ENCODE measurements at regions not wholly inside any gene's neighbourhood (a gene's known extent, or its start where the extent isn't known, plus 50 kb on each side); places are given as distances from the start of the nearest gene placed in this dataset.
A peak's percentile ranks its signal among the peaks of the same experiment; 100 is the strongest.

DNA sequence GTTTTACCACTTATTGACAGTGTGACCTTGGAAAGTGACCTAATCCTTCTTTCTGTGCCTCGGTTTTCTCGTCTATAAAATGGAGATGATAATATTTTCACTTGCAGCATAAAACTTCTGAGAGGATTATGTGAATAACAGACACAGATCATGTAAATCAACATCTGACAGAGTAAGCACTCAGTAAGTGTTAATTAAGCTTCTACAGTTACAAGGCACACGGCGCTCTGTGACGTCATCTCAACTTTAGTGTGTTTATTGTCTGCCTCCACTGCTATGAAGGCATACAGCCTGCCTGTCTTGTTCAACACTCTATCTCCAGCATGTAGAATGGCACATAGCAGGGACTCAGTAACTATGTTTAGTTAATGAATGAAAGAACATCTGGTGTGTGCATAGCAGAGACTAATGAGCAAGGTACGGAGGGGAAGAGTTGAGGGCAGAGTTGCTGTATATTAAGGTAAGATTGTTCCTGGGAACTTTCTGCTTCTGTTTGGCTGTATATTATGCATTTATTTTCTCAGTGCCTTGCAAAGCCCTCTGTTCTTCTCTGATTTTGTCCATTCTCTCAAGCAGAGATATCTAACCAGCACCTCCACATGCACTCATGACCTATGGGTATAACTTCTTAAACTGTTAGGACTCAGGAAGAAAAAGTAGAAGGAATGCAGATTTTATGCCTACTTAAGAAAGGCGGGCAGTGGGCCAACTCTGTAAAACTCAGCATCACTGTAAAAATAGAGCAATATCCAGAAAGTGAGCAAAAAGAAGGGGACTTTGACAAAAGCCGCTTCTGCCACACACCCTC is 66.4 kb upstream of the STMND1 start:
- no peaks in the 10 kb centered on the region for H3K9me2 ChIP-seq
- no peak for DNase-seq
- ChIA-PET CTCF (no interaction called here), POLR2A (no interaction called here)
- no peak overlapping the region for H3K27ac ChIP-seq (ENCODE audit: low read depth in 2 of 2, low read length in 1 of 2)
- peaks cover 0 to 11% of the 10 kb centered on the region in 2 experiments; a peak in 2 of 4 replicates for H3K4me1 ChIP-seq (ENCODE audit: control insufficient read depth in 1 of 2, insufficient read depth in 2 of 2, low read depth in 1 of 2, low read length in 1 of 2)
- H4K20me1 ChIP-seq (ENCODE audit: insufficient read depth) = no peaks in the 10 kb centered on the region
- TF ChIP-seq TCF12 (IDR thresholded peaks at IDR 0.05) (no peak), RXRA (IDR thresholded peaks at IDR 0.05; ENCODE audit: borderline replicate concordance, low read depth) (no peak), USF1 (IDR thresholded peaks at IDR 0.05; ENCODE audit: borderline replicate concordance, low read depth) (no peak), RCOR1 (IDR thresholded peaks at IDR 0.05; ENCODE audit: low read length) (no peak), JUND (IDR thresholded peaks at IDR 0.05) (no peak), MXI1 (IDR thresholded peaks at IDR 0.05; ENCODE audit: low read depth, low read length) (no peak)
- TF ChIP-seq, protein P1, sequence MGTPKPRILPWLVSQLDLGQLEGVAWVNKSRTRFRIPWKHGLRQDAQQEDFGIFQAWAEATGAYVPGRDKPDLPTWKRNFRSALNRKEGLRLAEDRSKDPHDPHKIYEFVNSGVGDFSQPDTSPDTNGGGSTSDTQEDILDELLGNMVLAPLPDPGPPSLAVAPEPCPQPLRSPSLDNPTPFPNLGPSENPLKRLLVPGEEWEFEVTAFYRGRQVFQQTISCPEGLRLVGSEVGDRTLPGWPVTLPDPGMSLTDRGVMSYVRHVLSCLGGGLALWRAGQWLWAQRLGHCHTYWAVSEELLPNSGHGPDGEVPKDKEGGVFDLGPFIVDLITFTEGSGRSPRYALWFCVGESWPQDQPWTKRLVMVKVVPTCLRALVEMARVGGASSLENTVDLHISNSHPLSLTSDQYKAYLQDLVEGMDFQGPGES (IDR thresholded peaks at IDR 0.05; ENCODE audit: low read depth, low read length) = no peak
- H3K9me3 ChIP-seq = no peaks in the 10 kb centered on the region
- peaks cover 20% of the 10 kb centered on the region for H3F3A ChIP-seq (replicated peaks; ENCODE audit: insufficient read depth)
- no peaks in the 10 kb centered on the region for H3K27me3 ChIP-seq (ENCODE audit: insufficient read depth)
- 84% methylated on average over 8 of the region's 8 CpGs for WGBS (ENCODE audit: low lambda C conversion rate)
- no peak overlapping the region for H3K4me2 ChIP-seq
- no peak overlapping the region for H3K4me3 ChIP-seq (ENCODE audit: low read depth in 2 of 2, low read length in 1 of 2)
- no peaks in the 10 kb centered on the region for H3K79me2 ChIP-seq (ENCODE audit: insufficient read depth)
- H3K36me3 ChIP-seq (replicated peaks in 1 of 2; ENCODE audit: control insufficient read depth in 1 of 2, insufficient read depth in 2 of 2, low read length in 1 of 2) = no peaks in the 10 kb centered on the region
- no peak overlapping the region for H3K9ac ChIP-seq
- H2AFZ ChIP-seq (ENCODE audit: low read depth) = no peak overlapping the region

DNA sequence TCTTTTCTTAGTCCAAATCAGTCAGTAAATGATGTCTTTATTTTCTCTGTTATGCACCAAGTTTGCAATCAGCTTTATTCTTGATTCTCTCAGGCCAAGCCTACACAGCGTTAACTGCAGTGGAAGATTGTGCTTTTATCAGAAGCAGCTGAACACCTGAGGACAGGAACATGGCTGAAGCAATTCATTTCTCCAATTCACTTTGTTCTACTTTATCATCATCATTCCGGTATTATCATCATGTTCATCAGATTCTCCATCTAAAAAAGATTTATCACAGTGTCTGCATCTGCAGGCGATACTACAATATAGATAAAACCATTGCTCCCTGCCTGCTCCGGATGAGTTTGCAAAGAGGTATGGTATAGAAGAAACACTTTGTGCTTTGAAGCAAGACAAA is 68.1 kb upstream of the STMND1 start:
- no peaks in the 10 kb centered on the region for H3K9me2 ChIP-seq
- peak overlapping the region in 1 of 2 experiments; percentile 33; a peak in 2 of 4 replicates for H3K4me3 ChIP-seq (ENCODE audit: low read depth in 2 of 2, low read length in 1 of 2)
- H3F3A ChIP-seq (replicated peaks; ENCODE audit: insufficient read depth) = peaks cover 20% of the 10 kb centered on the region
- H2AFZ ChIP-seq (ENCODE audit: low read depth) = no peak overlapping the region
- H3K27me3 ChIP-seq (ENCODE audit: insufficient read depth) = no peaks in the 10 kb centered on the region
- no peaks in the 10 kb centered on the region for H3K79me2 ChIP-seq (ENCODE audit: insufficient read depth)
- peak overlapping the region; percentile 74 to 97; a peak in 3 of 4 replicates for H3K27ac ChIP-seq (ENCODE audit: low read depth in 2 of 2, low read length in 1 of 2)
- TF ChIP-seq MAX (IDR thresholded peaks at IDR 0.05; ENCODE audit: low read depth) (no peak), FOXM1 (IDR thresholded peaks at IDR 0.05; ENCODE audit: low read depth) (no peak), NFIC (IDR thresholded peaks at IDR 0.05; ENCODE audit: borderline replicate concordance) (no peak), SIN3A (IDR thresholded peaks at IDR 0.05; ENCODE audit: borderline replicate concordance, low read depth, low read length) (no peak), RXRA (IDR thresholded peaks at IDR 0.05; ENCODE audit: borderline replicate concordance, low read depth) (no peak), NRF1 (IDR thresholded peaks at IDR 0.05; ENCODE audit: low read depth, low read length) (no peak), TEAD4 (IDR thresholded peaks at IDR 0.05; ENCODE audit: borderline replicate concordance, insufficient read depth) (no peak), POLR2AphosphoS5 (IDR thresholded peaks at IDR 0.05; ENCODE audit: low read depth, low read length) (no peak), CHD2 (IDR thresholded peaks at IDR 0.05; ENCODE audit: low read length, partially characterized antibody) (no peak), ELF1 (IDR thresholded peaks at IDR 0.05) (no peak)
- TF ChIP-seq, protein P1 (IDR thresholded peaks at IDR 0.05; ENCODE audit: low read depth, low read length) = no peak
- POLR2A ChIA-PET = no interaction called here
- no peaks in the 10 kb centered on the region for H4K20me1 ChIP-seq (ENCODE audit: insufficient read depth)
- H3K36me3 ChIP-seq (replicated peaks in 1 of 2; ENCODE audit: control insufficient read depth in 1 of 2, insufficient read depth in 2 of 2, low read length in 1 of 2) = no peaks in the 10 kb centered on the region
- peaks cover 0 to 11% of the 10 kb centered on the region in 2 experiments; a peak in 2 of 4 replicates for H3K4me1 ChIP-seq (ENCODE audit: control insufficient read depth in 1 of 2, insufficient read depth in 2 of 2, low read depth in 1 of 2, low read length in 1 of 2)
- DNase-seq = no peak
- CTCF ChIA-PET = interaction anchor here (0.7 to 1.2 kb wide), 3 partner anchors 46 to 171 kb away, joined by 3 read pairs; no protein-coding TSS in a partner anchor
- H3K4me2 ChIP-seq = peak overlapping the region; percentile 67
- peak overlapping the region; percentile 60; the same call in 1 of the 2 replicates for H3K9ac ChIP-seq
- WGBS (ENCODE audit: low lambda C conversion rate) = 57% methylated on average over 4 of the region's 4 CpGs
- no peaks in the 10 kb centered on the region for H3K9me3 ChIP-seq
